SU-DHL-6 (cell line): ENCODE measurements at regions not wholly inside any gene's neighbourhood (a gene's known extent, or its start where the extent isn't known, plus 50 kb on each side); places are given as distances from the start of the nearest gene placed in this dataset.

Experiments used
- H2AFZ ChIP-seq: fragments of 200-600 bp; sonication (generic); 2 replicates; pipeline ENCODE4 v1.6.1; 2014; ENCODE audit warnings: low read depth, mild to moderate bottlenecking, moderate library complexity, mixed read lengths, antibody characterized with exemption, low read length; ENCODE audit not compliant: severe bottlenecking
- H3F3A ChIP-seq: fragments of 200-600 bp; shearing (Covaris generic); 2 replicates; pipeline ENCODE4 v1.6.0; 2016; ENCODE audit warnings: antibody characterized with exemption, mild to moderate bottlenecking; ENCODE audit not compliant: insufficient read depth
- H3K27ac ChIP-seq: fragments of 200-600 bp; sonication (generic); 2 replicates; pipeline ENCODE4 v1.5.1; 2016; ENCODE audit warnings: low read depth, mild to moderate bottlenecking, low read length, moderate library complexity, mixed read lengths
- H3K27me3 ChIP-seq: fragments of 200-600 bp; sonication (generic), shearing (Covaris generic); 2 replicates; pipeline ENCODE4 v1.6.0; 2014; ENCODE audit warnings: mild to moderate bottlenecking, low read length
- H3K36me3 ChIP-seq: fragments of 200-600 bp; sonication (generic); 2 replicates; pipeline ENCODE4 v1.6.1; 2014; ENCODE audit warnings: mild to moderate bottlenecking, low read length, mixed read lengths
- H3K4me2 ChIP-seq: fragments of 300-600, 200-600 bp; shearing (Covaris generic), sonication (generic); 2 replicates; pipeline ENCODE4 v1.6.0; 2014; ENCODE audit warnings: low read length, low read depth, mild to moderate bottlenecking; ENCODE audit not compliant: poor library complexity, severe bottlenecking
- H3K4me3 ChIP-seq: fragments of 200-600 bp; sonication (generic); 2 replicates; pipeline ENCODE4 v1.5.1; 2014; ENCODE audit warnings: antibody characterized with exemption, low read length, mild to moderate bottlenecking, mixed read lengths; ENCODE audit not compliant: insufficient read depth, poor library complexity, severe bottlenecking
- H3K79me2 ChIP-seq: fragments of 200-600 bp; sonication (generic); 2 replicates; pipeline ENCODE4 v1.6.1; 2014; ENCODE audit warnings: mild to moderate bottlenecking, low read length, moderate library complexity; ENCODE audit not compliant: insufficient read depth
- H3K9ac ChIP-seq: fragments of 200-600 bp; sonication (generic); 2 replicates; pipeline ENCODE4 v1.7.0; 2014; ENCODE audit warnings: mild to moderate bottlenecking, low read length
- H3K9me2 ChIP-seq: fragments of 200-600 bp; sonication (generic); replicated peaks from 2 replicates; pipeline ENCODE4 v1.6.1; 2014; ENCODE audit warnings: low read length; ENCODE audit not compliant: insufficient read depth
- H3K9me3 ChIP-seq: fragments of 200-600 bp; sonication (generic); 2 replicates; pipeline ENCODE4 v1.6.1; 2014; ENCODE audit warnings: low read length, mixed read lengths; ENCODE audit not compliant: insufficient read depth
- H4K20me1 ChIP-seq: fragments of 200-600 bp; sonication (generic); 2 replicates; pipeline ENCODE4 v1.6.1; 2014; ENCODE audit warnings: low read depth, mild to moderate bottlenecking, antibody characterized with exemption, low read length, moderate library complexity, mixed read lengths
- EZH2phosphoT487 ChIP-seq: fragments of 200-600 bp; sonication (generic), shearing (Covaris generic); conservative IDR thresholded peaks from 2 replicates; pipeline ENCODE4 v1.6.1; 2018; ENCODE audit warnings: mild to moderate bottlenecking, antibody characterized with exemption, low read length, moderate library complexity, mixed read lengths
- TF ChIP-seq, protein P1 (sequence below): fragments of 200-600 bp; sonication (generic); IDR thresholded peaks from one replicate; pipeline ENCODE4 v1.5.1; 2017; ENCODE audit warnings: antibody characterized with exemption, mild to moderate bottlenecking, low read length, moderate library complexity; ENCODE audit not compliant: insufficient read depth, poor library complexity, severe bottlenecking

DNA sequence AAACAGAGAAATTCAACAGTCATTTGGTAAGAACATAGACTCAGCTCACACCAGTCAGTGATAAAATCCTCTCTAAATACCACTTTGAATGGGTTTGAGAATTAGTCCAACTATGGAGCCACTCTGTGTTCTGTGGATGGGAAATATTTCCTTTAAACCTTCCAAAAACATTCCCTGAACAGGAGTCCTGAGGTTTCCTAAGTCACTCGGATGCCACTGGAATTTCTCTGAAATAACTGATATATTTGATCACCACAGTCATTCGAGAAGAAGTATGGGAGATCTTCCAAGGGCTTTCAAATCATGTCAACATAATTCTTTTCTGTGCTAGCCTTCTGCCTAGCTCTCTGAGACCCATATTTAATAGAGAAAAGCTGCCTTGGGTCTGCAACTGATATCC, 958.6 kb downstream of the STIM2 start:
- Histone ChIP-seq H3K4me3 (no peak overlapping the region), H4K20me1 (no peaks in the 10 kb centered on the region), H3K4me2 (no peak overlapping the region), H3K36me3 (no peaks in the 10 kb centered on the region), H2AFZ (no peak overlapping the region), H3K9me2 (no peaks in the 10 kb centered on the region; the same call in 1 of the 2 replicates), H3K27ac (no peak overlapping the region), H3F3A (no peaks in the 10 kb centered on the region; the same call in 1 of the 2 replicates), H3K9ac (no peak overlapping the region), H3K27me3 (no peaks in the 10 kb centered on the region), H3K79me2 (no peaks in the 10 kb centered on the region), H3K9me3 (no peaks in the 10 kb centered on the region; the same call in 1 of the 2 replicates)
- no peak for TF ChIP-seq EZH2phosphoT487
- TF ChIP-seq, protein P1, sequence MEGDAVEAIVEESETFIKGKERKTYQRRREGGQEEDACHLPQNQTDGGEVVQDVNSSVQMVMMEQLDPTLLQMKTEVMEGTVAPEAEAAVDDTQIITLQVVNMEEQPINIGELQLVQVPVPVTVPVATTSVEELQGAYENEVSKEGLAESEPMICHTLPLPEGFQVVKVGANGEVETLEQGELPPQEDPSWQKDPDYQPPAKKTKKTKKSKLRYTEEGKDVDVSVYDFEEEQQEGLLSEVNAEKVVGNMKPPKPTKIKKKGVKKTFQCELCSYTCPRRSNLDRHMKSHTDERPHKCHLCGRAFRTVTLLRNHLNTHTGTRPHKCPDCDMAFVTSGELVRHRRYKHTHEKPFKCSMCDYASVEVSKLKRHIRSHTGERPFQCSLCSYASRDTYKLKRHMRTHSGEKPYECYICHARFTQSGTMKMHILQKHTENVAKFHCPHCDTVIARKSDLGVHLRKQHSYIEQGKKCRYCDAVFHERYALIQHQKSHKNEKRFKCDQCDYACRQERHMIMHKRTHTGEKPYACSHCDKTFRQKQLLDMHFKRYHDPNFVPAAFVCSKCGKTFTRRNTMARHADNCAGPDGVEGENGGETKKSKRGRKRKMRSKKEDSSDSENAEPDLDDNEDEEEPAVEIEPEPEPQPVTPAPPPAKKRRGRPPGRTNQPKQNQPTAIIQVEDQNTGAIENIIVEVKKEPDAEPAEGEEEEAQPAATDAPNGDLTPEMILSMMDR: no peak

DNA sequence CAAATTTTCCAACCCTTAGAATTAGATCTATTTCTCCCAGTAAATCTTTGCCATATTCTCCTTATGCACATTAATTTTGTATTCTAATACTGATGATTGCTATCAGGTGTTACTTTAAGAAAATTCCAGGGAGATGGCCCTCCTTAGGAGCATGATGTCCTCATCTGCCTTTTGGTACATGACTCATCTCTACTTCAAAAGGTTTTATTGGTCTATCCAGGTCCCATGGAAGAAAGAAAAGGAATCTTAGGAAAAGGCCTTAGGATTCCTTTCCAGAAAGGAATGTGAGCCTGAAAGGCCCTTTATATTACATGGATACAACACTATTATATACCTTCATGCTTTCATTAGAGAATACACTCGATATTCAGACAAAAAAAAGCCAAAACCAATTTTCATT, 968.2 kb downstream of the STIM2 start:
- H3K9ac ChIP-seq: no peak overlapping the region
- H3F3A ChIP-seq: no peaks in the 10 kb centered on the region
- H4K20me1 ChIP-seq: no peaks in the 10 kb centered on the region
- H2AFZ ChIP-seq: no peak overlapping the region
- H3K4me2 ChIP-seq: no peak overlapping the region
- no peaks in the 10 kb centered on the region for H3K79me2 ChIP-seq
- H3K27ac ChIP-seq: no peak overlapping the region
- no peak overlapping the region for H3K4me3 ChIP-seq
- TF ChIP-seq EZH2phosphoT487: no peak
- TF ChIP-seq, protein P1: no peak
- H3K9me3 ChIP-seq: no peaks in the 10 kb centered on the region
- H3K9me2 ChIP-seq: no peaks in the 10 kb centered on the region; the same call in 1 of the 2 replicates
- H3K27me3 ChIP-seq: no peaks in the 10 kb centered on the region
- no peaks in the 10 kb centered on the region for H3K36me3 ChIP-seq

DNA sequence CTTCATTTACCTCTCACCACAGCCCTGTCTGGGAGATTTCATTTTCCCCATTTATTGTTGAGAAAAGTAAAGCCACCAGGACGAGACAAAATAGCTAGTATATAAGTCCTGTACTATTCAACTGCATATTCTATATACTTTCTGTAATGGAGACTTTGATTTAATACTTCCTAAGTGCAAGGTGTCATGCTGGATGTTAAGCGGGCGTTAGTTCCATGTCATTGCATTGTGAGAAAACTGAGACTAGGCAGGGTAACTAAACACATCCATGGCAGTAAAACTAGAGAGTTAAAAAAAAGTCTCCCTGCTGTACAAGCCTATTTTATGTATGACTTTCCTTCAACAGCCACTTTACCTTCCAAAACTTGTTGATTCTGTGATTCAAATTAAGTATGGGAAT, 969.6 kb downstream of the STIM2 start:
- H3F3A ChIP-seq: no peaks in the 10 kb centered on the region
- no peaks in the 10 kb centered on the region for H3K9me2 ChIP-seq
- no peak overlapping the region for H3K4me3 ChIP-seq
- no peak overlapping the region for H3K9ac ChIP-seq
- no peaks in the 10 kb centered on the region for H3K79me2 ChIP-seq
- H3K27ac ChIP-seq: no peak overlapping the region
- H4K20me1 ChIP-seq: no peaks in the 10 kb centered on the region
- TF ChIP-seq, protein P1: no peak
- no peak for TF ChIP-seq EZH2phosphoT487
- no peak overlapping the region for H3K4me2 ChIP-seq
- peak overlapping the region; percentile 26 for H2AFZ ChIP-seq
- H3K36me3 ChIP-seq: no peaks in the 10 kb centered on the region
- H3K27me3 ChIP-seq: no peaks in the 10 kb centered on the region
- H3K9me3 ChIP-seq: no peaks in the 10 kb centered on the region

DNA sequence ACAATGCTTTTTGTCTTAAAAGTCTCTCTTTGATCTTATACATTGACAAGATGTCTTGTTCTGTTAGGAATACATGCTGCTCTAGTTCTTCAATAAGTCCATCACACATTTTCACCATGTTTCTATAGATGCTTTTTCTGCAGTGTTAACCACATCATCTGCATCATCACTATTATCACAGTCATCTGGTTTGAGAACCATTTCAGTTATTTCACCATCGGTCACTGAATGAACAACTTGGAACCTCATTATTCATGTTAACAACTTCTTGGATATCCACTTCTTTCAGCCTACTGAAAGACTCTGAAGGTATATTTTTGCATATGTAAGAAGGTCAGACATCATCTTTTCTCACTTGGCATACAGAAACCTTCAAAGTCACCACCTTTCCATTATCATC, 975.2 kb downstream of the STIM2 start:
- Histone ChIP-seq H3K9me3 (no peaks in the 10 kb centered on the region), H3K9ac (no peak overlapping the region), H3K4me2 (no peak overlapping the region), H2AFZ (no peak overlapping the region), H3K4me3 (no peak overlapping the region), H4K20me1 (no peaks in the 10 kb centered on the region), H3K36me3 (no peaks in the 10 kb centered on the region), H3K27ac (no peak overlapping the region), H3K27me3 (no peaks in the 10 kb centered on the region), H3F3A (no peaks in the 10 kb centered on the region), H3K9me2 (no peaks in the 10 kb centered on the region), H3K79me2 (no peaks in the 10 kb centered on the region)
- TF ChIP-seq, protein P1: no peak
- TF ChIP-seq EZH2phosphoT487: no peak
